AG09309 (cell line): ENCODE measurements at regions not wholly inside any gene's neighbourhood (a gene's known extent, or its start where the extent isn't known, plus 50 kb on each side); places are given as distances from the start of the nearest gene placed in this dataset.

Source experiments
- DNase-seq: peaks from one replicate; pipeline ENCODE4 v3.0.0-alpha.2; 2010; ENCODE audit warnings: low read depth
- H3K4me3 ChIP-seq: 2 replicates; pipeline ENCODE4 v1.5.1; 2011; ENCODE audit warnings: mild to moderate bottlenecking, low read depth, low read length, moderate library complexity; ENCODE audit not compliant: control insufficient read depth
- CTCF ChIP-seq: IDR thresholded peaks from 2 replicates; pipeline ENCODE4 v1.5.1; 2011; ENCODE audit warnings: mild to moderate bottlenecking, low read depth, low read length, inconsistent platforms; ENCODE audit not compliant: insufficient read depth, control insufficient read depth; ENCODE audit errors: missing control alignments

GRCh38 chr9:129500161-129500862 lies 120.6 kb downstream of the C9orf50 start:
- TF ChIP-seq CTCF, result no peak
- no peak overlapping the region for H3K4me3 ChIP-seq
- DNase-seq, result no peak

- DNase-seq, result no peak
- no peak for TF ChIP-seq CTCF
- peak overlapping the region; percentile 73; the same call in 1 of the 2 replicates for H3K4me3 ChIP-seq
These were observed 122.2 kb downstream of the C9orf50 start for GRCh38 chr9:129498451-129499384.

- peak overlapping the region; percentile 73 for H3K4me3 ChIP-seq
- DNase-seq, result no peak
- no peak for TF ChIP-seq CTCF
These were observed 123.0 kb downstream of the C9orf50 start for GRCh38 chr9:129497813-129498450.

- peak overlapping the region; percentile 73 for H3K4me3 ChIP-seq
- DNase-seq, result no peak
- no peak for TF ChIP-seq CTCF
These were observed 123.7 kb downstream of the C9orf50 start for GRCh38 chr9:129497005-129497812.

- TF ChIP-seq CTCF, result no peak
- DNase-seq, result no peak
- H3K4me3 ChIP-seq, result peak overlapping the region; percentile 73
These were observed 124.4 kb downstream of the C9orf50 start for GRCh38 chr9:129496473-129497004.
